HL-60/S4 treated with retinoic acid at 250 ng/mL for 4 days and 3 days (cell line): ENCODE measurements at regions not wholly inside any gene's neighbourhood (a gene's known extent, or its start where the extent isn't known, plus 50 kb on each side); places are given as distances from the start of the nearest gene placed in this dataset.
"Not testable (repeated sequence)": the region's sequence is repeated elsewhere in the genome, so short reads cannot be mapped to it uniquely, and the experiment has no call there.

Source experiments
- in situ Hi-C: fragments of 300-500 bp; cut with MboI; formaldehyde crosslinking; loops from 2 replicates; pipeline ENCODE4 v1.7.0; 2022; ENCODE audit warnings: low sequenced_read_pairs

DNA sequence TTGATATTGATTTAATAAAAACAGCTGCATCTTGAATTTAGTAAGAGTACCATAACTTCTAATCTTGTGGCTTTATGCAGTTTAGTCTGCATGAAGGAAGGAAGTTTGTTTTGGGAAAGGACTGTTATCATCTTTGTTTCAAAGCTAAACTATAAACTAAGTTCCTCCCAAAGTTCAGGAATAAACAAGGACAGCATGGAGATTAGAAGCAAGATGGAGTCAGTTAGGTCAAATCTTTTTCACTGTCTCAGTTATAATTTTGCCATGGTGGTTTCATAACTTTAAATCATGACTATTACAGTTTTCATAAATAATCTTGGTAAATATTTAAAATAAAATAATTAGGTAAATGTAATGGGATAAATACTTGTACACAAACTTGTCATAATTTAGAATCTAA, 189.9 kb upstream of the ETV3 start:
- in situ Hi-C loops = not testable (repeated sequence)

DNA sequence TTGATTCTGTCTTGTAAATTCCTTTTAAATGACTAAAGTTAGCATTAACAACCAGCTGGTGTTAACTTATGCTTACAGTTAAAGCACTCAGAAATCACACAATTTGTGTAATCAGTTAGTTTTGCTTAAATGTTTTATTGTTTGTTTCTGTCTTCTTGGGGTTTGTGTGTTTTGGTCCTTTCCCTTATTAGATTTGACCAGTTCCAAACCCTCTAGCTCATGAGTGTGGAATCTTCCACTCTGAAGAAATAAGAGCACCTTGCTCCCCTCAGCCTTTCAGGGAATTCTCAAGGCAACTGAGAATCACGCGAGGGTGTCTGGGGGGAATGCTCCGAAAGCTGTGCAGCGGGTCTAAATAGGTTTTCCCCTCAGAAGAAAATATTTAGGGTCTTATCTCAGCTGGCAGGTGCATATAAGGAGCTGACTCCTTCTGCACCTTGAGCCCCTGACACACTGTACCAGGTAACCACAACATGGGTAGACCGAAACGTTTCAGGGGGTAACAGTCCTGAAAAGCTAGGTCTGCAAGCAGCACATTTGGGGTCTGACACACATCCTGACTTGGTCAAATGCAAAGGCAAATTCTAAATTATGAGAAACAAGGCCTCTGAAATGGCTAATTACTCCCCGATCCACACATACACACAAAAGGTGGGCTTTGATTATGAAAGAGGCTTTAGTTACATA, 188.1 kb upstream of the ETV3 start:
- in situ Hi-C loops = no loop called here

DNA sequence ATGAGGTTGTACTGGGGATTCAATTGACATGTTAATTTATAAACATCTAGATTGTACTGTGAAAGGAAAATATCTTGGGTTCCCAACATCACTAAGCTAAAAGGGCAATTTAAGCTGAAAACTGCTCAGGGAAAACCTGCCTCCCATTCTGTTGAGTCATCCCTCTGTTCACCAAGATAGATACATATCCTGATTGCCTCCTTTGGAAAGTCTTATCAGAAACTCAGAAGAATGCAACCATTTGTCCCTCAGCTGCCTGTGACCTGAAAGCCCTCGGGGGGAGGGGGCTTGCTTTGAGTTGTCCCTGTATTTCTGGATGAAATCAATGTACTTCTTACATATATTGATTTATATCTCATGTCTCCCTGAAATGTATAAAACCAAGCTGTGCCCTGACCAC, 187.0 kb upstream of the ETV3 start:
- in situ Hi-C loops = no loop called here

DNA sequence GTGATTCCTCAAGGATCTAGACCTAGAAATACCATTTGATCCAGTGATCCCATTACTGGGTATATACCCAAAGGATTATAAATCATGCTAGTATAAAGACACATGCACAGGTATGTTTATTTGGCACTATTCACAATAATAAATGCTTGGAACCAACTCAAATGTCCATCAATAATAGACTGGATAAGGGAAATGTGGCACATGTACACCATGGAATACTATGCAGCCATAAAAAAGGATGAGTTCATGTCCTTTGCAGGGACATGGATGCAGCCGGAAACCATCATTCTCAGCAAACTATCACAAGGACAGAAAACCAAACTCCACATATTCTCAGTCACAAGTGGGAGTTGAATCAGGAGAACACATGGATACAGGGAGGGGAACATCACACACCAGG, 183.8 kb upstream of the ETV3 start:
- in situ Hi-C loops = not testable (repeated sequence)

DNA sequence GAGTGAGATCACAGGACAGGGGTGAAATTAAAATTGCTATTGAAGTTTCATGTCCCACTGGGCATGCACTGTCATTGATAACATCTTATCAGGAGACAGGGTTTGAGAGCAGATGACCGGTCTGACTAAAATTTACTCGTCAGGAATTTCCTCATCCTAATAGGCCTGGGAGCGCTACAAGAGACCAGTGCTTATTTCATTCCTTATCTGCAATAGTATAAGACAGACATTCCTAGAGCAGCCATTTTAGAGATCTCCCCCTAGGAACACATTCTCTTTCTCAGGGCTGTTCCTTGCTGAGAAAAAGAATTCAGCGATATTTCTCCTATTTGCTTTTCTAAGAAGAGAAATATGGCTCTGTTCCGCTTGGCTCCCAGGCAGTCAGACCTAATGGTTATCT, 181.4 kb upstream of the ETV3 start:
- in situ Hi-C loops = no loop called here

DNA sequence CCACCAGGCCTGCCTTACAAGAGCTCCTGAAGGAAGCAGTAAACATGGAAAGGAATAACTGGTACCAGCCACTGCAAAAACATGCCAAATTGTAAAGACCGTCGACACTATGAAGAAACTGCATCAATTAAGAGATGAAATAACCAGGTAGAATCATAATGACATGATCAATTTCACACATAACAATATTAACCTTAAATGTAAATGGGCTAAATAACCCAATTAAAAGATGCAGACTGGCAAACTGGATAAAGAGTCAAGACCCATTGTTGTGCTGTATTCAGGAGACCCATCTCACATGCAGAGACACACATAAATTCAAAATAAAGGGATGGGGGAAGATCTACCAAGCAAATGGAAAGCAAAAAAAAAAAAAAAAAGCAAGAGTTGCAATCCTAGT, 179.0 kb upstream of the ETV3 start:
- in situ Hi-C loops = not testable (repeated sequence)

DNA sequence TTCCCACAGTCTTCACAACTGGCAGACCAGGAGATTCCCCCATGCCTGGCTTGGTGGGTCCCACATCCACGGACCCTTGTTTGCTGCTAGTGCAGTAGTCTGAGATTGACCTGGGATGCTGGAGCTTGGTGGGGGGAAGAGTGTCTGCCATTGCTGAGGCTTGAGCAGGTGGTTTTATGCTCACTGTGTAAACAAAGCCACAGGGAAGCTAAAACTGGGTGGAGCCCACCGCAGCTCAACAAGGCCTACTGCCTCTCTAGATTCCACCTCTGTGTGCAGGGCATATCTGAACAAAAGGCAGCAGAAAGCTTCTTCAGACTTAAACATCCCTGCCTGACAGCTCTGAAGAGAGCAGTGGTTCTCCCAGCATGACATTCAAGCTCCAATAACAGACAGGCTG, 177.3 kb upstream of the ETV3 start:
- in situ Hi-C loops = no loop called here

DNA sequence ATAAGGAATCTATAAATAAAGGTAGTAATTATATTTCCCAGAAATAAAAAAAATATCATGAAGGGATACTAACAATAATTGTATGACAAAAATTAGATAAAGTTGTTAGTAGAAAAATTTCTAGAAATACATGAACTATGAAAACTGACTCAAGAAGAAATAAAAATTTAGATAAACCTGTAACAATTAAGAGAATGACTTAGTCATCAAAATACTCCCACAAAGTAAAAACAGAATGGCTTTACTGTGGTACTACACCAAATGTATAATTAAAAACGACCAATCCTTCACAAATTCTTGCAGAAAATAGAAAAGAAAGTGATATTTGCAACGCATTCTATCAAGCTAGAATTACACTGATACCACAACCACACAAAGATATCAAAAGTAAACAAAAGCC, 176.2 kb upstream of the ETV3 start:
- in situ Hi-C loops = no loop called here

DNA sequence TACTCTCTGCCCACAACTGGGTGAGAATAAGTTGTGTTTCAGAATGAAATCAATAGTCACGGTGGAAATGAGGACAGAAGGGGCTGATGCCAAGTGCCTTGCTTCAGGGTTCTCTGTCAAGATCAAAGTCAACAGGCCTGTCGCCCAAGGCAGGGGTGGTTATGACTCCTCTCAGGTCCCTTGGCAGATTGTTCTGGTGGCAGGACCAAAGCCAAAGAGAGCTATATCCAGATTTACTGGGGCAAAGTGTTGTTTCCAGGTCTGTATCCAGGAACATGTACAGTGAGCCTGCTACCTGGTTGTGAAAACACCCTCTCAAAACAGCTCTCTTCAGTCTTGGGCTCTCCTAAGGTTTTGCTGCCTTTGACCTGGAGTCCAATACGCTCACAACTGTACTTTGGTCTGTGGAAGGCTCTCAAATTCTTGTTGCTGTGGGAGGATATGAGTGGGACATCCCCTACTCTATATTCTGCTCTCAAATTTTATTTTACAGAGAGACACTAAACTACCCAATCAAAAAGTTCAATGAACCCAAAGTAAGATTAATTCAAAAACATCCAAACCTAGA, 175.1 kb upstream of the ETV3 start:
- in situ Hi-C loops = no loop called here

DNA sequence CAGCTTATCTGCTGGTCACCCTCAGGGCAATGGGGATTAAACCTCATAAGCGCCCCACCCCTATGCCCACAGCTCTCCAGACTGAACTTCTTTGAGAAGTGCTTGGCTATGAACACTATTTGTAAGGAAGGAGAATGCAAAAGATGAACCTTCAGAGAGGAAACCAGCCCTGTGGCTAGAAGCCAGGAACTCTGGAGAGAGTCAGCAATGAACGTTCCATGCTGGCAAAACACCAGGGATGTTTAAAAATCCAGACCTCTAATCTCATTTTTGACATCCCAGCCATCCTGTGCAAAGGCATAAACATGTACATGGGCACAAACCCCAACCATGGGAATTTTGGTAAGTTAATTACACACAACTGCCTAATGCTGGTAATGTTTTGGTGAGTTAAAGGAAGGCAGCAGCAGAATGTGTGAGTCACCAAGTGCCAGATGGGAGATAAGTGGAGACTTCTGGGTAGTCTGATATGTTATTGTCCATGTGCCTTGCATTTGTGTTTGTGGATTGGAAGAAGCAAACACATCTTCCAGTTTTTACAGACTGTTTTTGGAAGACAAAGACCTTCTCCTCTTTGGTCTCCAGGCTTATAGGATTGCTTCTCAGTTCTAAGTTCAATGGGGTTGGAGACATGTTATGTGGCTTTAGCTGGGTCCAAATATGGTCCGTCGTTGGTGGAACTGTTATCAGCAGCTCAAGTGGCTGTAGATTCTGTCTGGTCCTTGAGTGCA, 174.1 kb upstream of the ETV3 start:
- in situ Hi-C loops = no loop called here

DNA sequence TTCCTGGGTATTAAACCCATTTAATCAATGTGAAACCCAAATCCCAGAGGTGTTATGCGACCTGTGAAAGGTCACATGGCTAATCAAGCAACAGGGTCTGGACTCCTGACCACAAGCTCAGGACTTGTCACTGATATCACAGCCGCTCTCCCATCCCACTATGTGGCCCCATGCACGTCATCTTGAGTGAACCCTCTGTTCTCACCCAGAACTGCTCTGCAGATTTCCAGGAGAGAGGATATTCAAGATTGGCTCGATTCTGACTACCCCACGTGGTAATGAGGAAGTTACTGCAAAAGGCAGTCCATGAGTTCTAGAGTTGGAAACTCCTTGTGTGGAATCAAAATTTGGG, 173.5 kb upstream of the ETV3 start:
- in situ Hi-C loops = no loop called here

DNA sequence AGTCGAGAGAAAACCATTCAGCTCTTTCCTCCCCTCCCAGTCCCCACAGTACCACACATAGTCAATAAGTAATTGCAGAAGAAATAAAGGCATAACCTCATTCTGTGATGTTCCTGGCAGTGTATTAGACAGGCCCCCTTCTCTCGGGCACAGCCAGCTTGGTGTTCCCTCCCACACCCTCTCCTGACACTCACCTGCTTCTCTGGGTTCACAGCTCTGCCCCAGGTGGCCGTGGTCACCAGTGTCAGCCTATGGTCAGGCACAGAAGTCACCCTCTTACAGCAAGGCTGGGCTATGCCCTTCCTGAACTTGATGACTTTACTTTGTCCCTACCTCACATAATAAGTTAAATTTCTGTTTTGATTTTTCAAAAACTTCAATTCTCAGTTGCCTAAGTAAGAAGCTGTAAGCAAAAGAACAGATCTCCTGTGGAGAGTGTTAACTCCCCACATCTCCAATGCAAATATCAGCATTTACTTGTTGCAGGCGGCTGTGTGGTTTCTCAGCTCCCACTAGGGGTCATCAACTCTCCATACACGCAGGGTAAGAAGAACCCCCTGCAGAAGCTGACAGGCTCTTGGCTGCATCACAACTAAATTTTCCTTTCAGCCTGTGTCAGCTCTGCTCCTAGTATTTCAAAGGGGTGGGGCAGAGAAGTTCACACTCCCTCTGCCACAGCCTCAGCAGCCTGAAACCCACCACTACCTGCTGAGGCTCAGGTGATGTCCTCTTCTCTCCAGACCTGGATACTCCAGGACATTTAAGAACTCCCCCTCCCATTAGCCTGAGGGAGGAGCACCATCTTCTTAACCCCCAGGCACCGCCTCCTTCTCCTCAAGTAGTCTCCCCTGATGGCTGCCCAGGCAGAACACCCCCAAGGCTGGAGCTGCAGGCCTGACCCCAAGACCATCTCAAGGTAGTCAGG, 172.9 kb upstream of the ETV3 start:
- in situ Hi-C loops = not testable (repeated sequence)

DNA sequence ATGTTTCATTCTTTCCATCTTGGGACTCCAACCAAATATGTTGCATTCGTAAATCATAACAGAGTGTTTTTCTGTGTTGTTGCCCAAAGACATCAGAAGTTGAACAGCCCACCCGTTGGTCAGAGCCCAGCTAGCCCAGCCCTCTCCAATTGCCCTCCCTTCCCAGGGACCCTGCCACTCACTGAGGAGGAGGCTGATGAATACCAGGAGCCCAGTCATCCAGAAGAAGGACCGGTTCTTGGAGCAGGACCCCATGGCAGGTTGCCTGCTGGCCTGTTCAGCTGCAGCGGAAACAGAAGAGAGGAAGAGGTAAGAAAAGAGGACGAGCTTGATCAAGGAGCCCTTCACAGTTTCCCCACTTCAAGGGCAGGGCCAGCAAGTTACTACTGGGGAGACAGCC, 172.2 kb upstream of the ETV3 start:
- in situ Hi-C loops = no loop called here

DNA sequence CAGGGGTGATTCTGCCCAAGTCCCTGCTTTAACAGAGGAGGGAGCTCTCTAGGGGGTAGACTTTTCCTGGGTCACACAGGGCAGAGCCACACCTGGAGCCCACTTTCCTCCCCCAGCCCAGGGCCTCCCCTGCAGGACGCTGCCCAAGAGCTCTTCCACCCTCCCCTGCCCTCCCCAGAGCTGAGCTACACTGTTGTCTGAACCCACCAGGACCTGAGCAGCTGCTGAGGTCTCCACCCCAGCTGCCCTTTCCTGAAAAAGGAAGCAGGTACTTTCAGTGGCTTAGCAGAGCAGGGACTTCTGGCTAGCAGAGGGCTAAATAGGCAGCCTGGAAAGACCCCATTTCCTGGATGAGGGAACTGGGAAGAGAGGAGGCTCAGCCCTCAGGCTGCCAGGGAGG, 169.3 kb upstream of the ETV3 start:
- in situ Hi-C loops = no loop called here

DNA sequence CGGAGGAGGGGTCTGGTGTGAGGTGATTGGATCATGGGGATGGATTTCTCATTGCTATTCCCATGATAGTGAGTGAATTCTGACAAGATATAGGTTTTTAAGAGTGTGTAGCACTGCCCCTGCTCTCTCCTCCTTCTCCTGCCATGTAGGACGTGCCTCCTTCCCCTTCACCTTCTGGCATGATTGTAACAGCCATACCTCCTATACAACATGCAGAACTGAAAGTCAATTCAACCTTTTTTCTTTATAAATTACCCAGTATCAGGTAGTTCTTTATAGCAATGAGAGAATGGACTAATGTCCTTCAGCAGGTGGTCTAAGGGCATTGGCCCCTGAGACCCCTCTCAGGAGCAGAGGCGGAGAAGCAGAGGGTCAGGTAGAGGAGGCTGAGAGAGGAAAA, 168.7 kb upstream of the ETV3 start:
- in situ Hi-C loops = no loop called here

DNA sequence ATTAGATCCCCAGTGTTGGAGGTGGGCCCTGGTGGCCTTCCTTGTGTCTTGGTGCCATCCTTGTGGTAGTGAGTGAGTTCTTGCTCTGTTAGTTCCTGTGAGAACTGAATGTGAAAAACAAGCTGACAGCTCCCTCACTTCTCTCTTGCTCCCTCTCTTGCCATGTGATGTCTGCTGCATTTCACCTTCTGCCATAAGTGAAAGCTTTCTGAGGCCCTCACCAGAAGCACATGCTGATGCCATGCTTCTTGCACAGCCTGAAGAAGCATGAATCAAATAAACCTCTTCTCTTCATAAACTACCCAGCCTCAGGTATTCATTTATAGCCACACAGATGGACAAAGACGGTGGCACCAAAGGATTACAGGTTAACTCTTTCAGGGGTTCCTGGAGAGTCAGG, 166.1 kb upstream of the ETV3 start:
- in situ Hi-C loops = no loop called here

DNA sequence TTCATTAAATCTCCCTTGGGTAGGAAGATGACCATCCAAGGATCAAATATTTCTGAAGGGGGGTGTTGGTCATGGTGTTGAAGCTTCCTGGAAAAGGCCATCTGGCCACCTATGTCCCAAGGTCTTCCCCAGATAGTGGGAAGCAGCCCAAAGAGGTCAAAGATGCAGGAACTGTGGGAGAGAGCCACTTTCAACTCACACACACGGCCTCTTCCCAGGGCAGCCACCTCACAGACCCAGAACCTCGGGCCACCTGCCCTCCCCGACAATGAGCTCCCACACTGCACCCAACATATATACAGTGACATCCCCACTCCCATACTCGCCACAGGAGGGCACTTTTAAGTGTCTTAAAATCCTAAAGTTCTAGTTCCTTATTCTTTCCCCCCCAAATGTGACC, 164.5 kb upstream of the ETV3 start:
- in situ Hi-C loops = no loop called here

DNA sequence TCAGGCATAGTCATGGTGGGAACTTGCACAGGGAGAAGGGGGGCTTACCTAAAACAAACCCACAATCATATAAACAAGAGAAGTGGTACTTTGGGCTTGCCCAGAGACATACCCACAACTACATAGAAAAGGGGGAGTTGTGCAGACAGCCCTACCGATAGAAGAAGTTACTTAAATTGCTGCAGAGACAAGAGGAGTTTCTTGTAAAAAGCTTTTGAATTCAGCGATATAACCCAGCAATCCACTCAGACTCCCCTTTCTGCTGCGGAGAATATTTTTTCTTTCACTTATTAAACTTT, 164.0 kb upstream of the ETV3 start:
- in situ Hi-C loops = no loop called here

DNA sequence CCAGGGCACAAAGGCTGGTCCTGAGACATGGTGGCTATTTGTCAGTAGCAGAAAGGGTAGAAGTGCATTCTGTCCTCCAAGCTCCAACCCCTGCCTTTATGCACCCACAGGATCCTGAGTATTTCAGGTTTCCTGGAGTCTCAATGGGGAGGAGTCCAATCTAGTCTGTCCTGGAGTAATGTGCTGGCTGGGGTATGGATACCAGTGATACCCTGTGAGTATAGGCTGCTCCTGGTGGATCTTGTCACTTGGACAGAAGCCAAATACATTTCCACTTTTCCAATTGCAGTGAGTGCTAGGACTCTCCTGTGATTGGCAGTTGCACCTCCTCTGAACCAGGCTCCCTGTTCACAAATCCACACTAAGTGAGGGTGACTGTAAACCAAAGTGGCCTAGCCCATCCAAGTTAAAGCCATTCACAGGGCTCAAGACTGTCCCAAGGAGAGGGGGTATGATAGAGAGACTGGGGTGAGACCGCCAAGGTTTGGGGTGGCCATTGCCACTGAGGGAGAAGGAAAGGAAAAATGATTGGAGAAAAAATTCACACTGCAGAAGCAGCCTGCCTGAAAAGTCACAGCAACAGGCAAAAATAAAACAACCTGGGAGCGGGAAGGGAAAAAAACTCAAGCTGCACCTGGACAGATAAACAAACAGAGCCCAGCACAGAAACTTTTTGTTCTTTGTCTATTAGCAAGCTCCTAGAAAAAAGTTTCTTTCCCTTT, 163.4 kb upstream of the ETV3 start:
- in situ Hi-C loops = no loop called here

DNA sequence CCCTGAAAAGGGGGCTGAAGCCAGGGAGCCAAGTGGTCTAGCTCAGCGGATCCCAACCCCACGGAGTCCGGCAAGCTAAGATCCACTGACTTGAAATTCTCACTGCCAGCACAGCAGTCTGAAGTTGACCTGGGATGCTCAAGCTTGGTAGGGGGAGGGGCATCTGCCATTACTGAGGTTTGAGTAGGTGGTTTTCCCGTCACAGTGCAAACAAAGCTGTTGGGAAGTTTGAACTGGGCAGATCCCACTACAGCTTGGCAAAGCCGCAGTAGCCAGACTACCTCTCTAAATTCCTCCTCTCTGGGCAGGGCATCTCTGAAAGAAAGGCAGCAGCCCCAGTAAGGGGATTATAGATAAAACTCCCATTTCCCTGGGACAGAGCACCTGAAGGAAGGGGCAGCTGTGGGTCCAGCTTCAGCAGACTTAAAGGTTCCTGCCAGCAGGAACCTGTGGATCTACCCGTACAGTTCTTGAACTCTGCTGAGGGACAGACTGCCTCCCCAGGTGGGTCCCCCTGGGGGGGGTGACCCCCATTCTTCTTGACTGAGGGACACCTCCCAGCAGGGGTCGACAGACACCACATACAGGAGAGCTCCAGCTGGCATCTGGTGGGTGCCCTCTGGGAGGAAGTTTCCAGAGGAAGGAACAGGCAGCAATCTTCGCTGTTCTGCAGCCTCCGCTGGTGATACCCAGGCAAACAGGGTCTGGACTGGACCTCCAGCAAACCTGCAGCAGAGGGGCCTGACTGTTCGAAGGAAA, 156.4 kb upstream of the ETV3 start:
- in situ Hi-C loops = not testable (repeated sequence)
